ENCODE measurements at regions not wholly inside any gene's neighbourhood (a gene's known extent, or its start where the extent isn't known, plus 50 kb on each side); places are given as distances from the start of the nearest gene placed in this dataset.
"Not testable (repeated sequence)": the region's sequence is repeated elsewhere in the genome, so short reads cannot be mapped to it uniquely, and the experiment has no call there.

DNA sequence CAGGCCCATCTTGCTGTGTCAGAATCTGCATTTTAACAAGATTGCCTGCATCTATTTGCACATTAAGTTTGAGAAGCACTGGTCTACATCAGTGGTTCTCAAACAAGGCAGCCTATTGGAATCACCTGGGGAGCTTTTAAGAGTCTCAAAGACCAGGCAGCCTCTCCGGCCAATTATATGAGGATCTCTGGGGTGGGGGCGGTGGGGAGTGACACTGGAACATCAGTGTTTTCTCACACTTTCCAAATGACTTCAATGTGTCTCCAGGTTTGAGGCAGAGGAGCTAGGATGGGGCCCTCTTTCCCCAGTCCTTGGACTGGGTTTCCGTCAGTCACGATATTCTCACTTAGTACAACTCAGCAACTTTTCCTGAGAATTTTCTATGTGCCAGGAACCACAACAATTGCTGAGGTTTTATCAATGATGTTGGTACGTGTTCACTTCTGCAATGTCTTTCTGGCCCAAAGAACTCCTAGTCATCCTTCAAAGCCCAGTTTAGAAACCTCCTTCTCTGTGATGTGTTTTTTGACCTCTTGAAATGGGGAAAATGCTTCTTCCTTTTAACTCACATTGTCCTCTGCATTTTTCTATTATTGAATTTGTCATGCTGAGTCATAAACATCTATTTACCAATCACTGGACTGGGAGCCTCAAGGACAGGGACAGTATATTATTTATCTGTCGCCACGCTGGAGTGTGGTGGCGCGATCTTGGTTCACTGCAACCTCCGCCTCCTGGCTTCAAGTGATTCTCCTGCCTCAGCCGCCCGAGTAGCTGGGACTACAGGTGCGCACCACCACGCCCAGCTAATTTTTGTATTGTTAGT is 130.9 kb downstream of the MYCN start:
- no peak for DNase-seq

DNA sequence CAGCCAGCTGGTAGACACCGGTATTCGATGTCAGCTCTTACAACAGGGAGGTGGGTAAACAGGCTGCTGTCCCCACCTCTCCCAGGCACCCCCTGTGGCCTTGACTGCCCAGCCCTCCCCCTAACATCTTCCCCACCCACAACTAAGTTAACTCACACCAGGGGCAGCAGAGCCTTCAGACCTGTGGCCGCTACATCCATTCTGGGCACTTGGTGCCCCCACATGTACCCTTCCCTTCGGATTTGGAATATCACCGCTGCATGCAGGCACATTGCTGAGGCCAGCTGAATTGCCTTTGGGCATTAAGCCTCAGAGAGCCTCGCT is 130.3 kb downstream of the MYCN start:
- no peak for DNase-seq

DNA sequence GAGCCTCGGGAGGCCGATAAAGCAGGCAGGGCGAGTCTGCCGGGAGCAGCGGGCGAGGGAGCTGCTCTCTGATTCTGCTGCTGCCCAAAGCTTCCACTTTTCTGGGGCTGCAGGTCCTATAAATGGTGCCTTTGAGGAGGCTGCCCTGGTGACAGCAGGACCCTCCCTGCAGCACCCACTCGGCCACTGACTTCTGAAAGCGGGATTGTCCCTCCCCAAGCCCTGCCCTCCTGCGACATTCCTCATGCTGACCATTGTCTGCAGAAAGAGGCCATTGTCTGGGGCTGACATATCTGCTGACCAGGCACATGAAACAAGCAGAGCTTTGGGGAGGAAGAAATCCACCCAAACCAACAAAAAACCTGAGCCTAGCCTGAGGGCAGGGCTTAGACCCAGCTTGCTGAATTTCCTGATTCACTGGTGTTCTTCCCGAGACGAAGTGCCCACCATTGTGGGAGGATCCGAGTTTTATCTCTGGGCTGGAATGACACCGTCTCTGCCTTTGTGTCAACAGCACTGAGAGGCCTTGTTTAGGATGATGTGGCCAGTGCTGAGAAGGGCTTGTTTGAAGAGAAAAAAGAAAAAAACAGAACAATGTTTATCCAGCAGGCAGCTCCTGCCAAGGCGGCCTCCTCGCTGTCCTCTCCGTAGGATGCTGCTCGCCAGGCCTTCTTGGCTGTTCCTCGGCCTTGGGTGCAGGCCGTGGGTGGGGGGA is 129.7 kb downstream of the MYCN start:
- no peak for DNase-seq

DNA sequence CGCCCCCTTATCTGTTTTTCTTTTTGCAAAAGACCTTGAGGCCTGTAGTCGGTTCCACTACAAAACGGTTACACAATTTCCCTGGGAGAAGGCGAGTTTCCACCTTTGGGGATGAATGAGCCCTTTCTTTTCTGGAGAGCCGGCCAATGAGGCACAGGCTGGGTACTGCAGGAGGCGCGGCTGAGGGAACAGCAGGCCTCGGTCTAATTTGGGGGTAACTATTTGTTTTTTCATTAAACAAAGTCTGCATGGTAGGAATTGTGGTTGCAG is 129.2 kb downstream of the MYCN start:
- DNase-seq, result no peak

DNA sequence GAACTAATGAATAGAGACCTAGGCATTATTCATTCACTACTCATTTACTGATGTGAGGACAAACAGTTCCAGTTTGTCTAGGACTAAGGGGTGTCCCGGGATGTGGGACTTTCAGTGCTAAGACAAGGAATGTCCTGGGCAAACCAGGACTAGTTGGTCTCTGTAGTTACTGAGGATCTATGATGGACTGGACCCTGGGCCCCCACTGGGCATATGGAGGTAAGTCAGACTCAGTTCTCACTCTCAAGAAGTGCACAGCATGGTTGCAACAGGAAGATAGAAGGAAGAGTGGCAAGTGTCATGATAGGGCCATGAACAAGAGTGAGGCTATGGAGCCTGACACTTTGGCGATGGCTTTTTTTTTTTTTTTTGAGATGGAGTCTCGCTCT is 128.2 kb downstream of the MYCN start:
- no peak for DNase-seq

DNA sequence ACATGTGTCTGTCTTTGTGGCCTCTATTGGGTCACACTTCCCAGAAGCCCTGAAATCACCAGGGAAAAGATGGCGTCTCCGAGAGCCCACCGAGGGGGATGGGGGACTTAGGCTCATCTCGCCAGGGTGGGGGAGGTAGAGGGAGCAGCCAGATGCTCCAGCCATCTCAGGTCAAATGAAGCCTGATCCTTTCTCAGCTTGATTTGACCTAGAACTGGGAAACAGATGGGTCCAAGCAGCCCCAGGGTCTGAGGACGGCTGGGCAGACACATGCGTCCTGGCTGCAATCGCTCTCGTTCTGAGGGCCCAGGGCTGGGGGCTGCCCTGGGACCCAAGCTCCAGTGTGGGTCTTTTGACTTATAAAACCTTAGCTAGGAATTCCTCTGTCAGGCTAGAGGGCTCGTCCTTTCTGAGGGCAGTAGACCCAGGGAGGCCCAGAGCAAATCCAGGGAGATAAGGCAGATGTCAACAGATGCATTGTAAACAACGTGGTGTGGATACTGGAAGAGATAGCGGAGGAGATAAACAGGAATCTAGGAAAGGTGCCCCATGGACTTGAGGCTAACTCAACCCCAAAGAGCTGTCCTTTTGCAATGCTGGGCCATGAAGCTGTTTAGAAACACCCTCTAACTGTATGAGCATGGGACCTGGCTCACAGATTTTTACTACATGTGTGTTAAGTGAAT is 127.7 kb downstream of the MYCN start:
- no peak for DNase-seq

DNA sequence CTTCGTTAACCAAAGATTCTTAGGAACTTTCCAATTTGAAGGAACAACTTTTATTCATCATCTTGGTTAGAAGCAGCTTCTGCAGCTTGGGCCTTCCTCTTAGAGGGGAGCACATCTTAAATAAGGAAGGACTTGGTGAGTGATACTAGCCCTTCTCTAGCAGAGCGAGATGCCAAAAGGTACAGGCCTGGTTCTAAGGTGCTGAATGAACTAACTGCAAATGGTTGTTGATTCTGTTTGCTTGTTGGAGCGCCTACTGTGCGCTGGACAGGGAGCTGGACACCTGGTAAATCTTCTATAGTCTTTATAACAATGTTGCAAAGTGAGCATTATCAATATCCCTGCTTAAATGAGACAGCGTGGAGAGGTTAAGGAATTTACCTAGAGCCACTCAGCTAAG is 127.1 kb downstream of the MYCN start:
- DNase-seq, result no peak

DNA sequence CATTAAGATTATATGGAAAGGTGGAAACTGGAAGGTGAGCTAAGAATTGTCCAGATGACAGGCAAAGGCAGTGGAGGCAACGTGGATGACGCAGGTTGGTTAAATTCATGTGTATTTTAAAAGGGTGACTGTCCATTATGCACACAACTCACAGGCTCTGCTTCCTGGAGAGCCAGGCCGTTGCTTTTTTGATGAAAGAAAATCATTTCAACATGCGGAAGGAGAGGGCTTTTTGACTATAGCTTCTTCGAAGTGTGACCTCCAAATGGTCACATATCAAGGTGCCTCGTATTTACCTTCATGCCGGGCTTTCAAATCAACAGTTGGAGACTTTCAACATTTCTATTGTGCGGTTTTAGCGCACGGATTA is 126.7 kb downstream of the MYCN start:
- DNase-seq, result no peak

DNA sequence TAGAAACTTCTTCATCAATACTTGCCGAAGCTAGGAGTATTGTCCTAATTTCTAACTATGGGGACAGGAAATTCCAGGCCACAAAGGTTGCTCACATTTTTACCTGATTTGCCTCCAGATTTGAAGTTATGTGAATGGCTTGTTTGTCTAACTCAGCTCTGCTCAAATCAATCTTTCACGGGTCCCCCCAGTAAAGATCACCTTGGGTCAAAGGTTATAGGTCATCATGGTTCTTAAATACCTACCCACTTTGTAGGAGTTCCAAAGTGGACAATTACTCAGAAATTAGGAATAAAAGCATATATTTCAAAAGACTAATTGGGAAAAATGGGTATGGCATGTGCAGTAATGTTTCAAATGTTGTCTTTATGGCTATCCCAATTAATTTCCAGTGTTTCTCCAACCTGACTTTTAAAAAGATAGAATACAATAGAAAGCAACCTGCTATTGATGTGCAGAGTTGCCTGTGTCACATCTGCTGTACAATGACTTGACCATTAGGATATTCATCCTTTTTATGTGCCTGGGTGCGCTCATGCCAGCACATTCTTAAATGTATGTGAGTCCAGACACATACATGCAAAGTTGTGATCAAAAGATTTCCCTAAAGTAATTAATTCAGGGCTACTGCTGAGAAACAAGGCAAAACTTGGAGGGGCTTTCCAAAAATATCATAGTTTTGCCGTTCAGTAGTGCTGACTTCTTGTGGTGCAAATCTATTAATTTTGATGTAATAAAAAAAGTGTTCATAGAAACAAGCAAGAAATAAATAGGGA is 126.1 kb downstream of the MYCN start:
- no peak for DNase-seq

DNA sequence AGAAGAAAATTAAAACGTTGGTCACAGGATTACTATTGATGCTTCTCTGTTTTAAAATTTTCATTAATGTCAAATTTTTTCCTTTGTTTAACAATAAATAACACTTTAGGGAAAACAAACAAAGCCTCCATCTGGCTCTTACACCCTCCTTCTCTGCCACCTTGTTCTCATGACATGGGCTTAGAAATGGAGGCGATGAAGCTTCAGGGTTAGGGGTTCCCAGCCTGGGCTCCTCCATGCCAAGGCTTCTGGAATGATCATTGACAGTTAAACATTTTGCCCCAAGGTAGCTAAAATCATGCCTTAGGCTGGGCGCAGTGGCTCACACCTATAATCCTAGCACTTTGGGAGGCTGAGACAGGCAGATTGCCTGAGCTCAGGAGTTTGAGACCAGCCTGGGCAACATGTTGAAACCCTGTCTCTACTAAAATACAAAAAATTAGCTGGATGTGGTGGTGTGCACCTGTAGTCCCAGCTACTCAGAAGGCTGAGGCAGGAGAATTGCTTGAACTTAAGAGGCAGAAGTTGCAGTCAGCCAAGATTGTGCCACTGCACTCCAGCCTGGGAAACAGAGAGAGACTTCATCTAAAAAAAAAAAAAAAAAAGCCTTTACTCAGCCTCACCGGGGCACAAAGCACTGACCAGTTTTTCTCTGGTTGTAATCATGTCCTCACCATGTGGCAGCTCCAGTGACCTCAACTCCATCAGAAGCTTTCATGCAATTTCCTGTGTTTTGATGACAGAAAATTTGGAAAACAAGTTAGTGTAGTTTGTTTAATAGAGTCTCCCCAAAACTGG is 125.1 kb downstream of the MYCN start:
- not testable (repeated sequence) for DNase-seq

DNA sequence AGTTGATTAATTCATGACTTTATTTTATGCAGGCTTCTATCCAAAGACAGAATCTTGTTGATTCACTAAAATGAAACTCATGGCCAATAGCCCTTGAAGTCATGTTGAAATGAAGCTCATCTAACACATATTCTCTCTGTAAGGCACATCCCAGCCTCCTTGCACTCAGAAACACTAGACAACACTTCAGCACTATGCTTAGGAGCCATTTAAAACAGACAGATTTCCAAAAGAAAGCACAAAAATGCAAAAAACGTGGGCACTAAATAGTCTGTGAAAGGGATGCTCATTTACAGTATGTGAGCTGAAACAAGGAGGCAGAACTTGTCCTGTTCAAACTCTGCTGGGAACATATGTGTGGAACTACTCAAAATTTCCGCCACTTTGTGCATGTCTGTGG is 124.4 kb downstream of the MYCN start:
- DNase-seq, result no peak

DNA sequence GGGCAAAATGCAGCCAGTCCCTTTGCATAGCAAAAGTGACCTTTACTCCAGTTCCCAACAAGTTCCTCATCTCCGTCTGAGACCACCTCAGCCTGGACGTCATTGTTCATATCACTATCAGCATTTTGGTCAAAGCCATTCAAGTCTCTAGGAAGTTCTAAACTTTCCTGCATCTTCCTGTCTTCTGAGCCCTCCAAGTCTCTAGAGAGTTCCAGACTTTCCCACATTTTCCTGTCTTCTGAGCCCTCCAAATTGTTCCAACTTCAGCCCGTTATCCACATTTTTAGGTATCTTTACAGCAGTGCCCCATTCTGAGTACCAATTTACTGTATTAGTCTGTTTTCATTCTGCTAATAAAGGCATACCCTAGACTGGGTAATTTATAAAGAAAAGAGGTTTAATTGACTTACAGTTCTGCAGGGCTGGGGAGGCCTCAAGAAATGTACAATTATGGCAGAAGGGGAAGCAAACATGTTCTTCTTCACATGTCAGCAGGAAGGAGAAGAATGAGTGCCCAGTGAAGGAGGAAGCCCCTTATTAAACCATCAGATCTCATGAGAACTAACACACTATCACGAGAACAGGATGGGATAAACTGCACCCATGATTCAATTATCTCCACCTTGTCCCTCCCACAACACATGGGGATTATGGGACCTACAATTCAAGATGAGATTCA is 123.7 kb downstream of the MYCN start:
- no peak for DNase-seq

DNA sequence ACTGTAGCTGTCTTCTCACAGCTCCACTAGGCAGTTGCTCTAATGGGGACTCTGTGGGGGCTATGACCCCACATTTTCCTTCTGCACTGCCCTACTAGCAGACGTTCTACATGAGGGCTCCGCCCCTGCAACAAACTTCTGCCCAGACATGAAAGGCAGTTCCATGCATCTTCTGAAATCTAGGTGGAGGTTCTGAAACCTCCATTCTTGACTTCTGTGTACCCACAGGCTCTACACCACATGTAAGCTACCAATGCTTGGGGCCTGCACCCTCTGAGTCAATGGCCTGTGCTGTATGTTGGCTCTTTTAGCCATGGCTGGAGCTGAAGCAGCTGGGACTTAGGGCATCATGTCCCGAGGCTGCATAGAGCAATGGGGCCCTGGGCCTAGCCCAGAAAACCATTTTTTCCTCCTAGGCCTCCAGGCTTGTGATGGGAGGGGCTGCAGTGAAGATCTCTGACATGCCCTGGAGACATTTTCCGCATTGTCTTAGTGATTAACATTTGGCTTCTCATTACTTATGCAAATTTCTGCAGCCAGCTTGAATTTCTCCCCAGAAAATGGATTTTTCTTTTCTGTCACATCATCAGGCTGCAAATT is 123.0 kb downstream of the MYCN start:
- no peak for DNase-seq

DNA sequence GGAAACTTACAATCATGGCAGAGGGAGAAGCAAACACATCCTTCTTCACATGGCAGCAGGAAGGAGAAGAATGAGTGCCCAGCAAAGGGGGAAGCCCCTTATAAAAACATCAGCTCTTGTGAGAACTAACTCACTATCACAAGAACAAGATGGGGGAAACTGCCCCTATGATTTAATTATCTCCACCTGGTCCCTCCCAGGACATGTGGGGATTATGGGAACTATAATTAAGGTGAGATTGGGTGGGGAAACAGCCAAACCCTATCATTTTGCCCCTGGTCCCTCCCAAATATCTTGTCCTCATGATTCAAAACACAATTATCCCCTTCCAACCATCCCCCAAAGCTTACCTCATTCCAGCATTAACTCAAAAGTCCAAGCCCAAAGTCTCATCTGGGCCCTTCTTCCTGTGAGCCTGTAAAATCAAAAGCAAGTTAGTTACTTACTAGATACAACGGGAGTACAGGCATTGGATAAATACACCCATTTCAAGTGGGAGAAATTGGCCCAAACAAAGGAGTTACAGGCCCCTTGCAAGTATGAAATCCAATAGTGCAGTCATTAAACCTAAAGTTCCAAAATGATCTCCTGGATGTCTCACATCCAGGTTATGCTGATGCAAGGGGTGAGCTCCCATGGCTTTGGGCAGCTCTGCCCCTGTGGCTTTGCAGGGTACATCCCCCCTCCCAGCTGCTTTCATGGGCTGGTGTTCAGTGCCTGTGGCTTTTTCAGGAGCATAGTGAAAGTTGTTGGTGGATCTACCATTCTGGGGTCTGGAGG is 122.3 kb downstream of the MYCN start:
- no peak for DNase-seq

DNA sequence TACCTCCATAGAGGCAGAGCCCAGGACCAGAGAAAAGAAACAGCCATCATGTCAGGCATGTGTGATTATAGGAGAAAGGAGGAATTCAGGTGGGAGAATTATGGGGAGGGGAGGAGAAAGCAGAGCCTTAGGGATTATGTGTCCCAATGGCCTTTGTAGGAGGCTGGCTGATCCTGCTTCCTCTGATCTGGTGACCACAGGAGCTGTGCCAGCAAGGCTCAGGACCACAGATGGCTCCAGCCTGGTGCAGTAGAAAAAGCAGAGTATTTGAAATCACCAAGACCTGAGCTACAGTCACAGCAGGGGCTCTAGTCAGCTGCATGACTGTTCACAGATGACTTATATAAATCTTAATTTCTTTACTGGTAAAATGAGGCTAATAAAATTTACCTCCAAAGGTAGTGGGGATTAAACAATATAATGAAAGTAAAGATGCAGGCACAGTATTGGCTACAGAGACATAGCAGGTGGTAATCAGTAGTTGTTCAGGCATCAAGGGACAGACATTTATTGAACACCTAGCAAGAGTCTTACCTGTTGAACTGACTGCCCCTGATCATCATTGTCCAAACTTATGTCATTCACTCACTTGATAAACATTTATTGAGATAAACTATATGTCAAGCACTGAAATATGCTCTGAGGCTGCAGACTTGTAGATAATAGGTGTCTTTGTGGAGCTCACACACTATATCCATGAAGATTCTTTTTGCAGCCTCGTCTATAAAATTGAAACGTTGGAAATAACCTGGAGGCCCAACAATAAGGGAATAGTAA is 121.3 kb downstream of the MYCN start:
- no peak for DNase-seq

DNA sequence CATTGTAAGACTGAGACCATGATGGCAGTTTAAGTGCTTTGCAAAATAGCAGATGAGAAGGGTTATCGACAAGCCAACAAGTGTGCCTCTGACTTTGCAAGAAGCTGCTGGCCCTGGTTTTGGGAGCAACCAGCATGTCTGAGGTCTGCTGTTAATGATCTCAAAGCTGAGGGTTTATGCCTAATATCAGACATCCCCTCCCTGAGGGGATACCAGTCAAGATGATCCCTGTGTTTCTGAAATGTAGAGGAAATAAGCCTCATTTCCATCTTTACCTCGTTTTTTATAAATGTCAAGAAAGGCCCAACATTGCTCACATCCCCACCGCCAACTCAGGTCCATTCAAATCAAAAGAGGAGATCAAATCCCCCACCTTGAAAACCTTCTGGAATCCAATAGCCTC is 120.6 kb downstream of the MYCN start:
- no peak for DNase-seq

DNA sequence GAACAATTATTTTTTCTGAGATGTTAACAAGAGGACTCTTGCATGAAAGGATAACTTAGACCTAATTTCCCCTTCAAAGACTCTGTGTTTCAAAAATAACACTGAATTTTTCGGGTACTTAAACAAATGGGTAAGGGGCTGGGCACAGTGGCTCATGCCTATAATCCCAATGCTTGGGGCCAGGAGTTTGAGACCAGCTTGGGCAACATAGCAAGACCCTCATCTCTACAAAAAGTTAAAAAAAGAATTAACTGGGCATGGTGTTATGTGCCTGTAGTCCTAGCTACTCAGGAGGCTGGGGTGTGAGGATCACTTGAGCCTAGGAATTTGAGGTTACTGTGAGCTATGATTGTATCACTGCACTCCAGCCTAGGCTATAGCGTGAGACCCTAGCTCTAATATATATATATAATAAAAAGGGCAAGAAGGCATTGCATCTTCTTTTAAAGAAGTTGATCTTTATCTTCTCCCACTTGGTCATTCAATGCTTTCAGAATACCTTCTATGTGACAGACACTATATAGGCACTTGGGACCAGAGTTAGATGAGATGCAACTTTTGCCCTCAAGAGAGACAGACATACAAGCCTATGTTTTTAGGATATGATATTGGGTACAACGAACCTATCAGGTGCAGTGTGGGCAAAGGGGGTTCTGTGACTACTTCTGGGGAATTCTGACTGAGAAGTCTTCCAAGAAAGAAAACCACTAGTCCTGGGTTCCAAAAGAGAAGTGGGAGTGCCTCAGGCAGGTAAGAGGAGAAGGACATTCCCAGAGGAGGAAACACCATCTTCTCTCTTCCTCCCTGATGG is 120.0 kb downstream of the MYCN start:
- DNase-seq, result no peak

DNA sequence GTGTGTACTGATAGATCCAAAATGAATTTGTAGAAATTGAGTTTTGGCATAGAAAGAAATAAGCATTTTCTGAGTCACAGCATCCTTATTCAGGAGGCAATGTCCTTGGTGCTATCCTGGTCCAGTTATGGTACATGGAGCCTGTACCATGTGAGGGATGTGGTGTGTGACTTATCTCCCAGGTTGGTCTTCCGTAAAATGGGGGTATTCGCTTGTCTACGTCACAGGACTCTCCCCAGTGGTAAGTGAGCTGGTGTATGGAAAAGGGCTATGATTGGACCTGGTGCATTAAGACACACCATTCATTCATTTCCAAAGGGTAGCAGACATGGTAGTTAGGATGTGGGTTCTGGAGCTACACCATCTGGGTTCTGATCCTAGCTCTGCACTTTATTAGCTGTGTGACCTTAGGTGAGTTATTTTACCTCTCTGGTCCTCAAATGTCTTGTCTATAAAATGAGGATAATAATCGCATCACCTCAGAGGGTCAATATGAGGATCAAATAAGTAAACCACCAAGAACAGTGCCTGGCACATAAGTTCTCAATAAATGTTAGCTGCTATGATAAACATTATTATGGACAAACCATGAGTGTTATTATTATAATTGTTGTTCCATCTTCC is 119.2 kb downstream of the MYCN start:
- no peak for DNase-seq
